B cell (primary cell): ENCODE measurements at regions not wholly inside any gene's neighbourhood (a gene's known extent, or its start where the extent isn't known, plus 50 kb on each side); places are given as distances from the start of the nearest gene placed in this dataset.

ENCODE experiments used
- ATAC-seq: fragments of 200-7000 bp; cut with Tn5 transposase; one replicate; pipeline ENCODE4 v1.10.0; 2021; ENCODE audit warnings: low read depth, mild to moderate bottlenecking, moderate number of reproducible peaks, moderate library complexity
- CTCF ChIA-PET: fragments of 350-600 bp; sonication (Branson Sonifier 250); formaldehyde crosslinking; loops from one replicate; lab custom pipeline; 2021; ENCODE audit warnings: antibody characterized with exemption, inconsistent platforms; lab: Charles Lee
- POLR2A ChIA-PET: fragments of 350-600 bp; sonication (Branson Sonifier 250); formaldehyde crosslinking; loops from one replicate; lab custom pipeline; 2021; ENCODE audit warnings: antibody characterized with exemption; lab: Charles Lee
- DNase-seq: peaks from one replicate; pipeline ENCODE4 v3.0.0; 2013
- H2AFZ ChIP-seq: 2 replicates; pipeline ENCODE4 v1.6.1; 2012; ENCODE audit warnings: mild to moderate bottlenecking, low read depth, low read length; ENCODE audit not compliant: insufficient read depth, poor library complexity, severe bottlenecking
- H3K27ac ChIP-seq, 2 donors: 1 replicate in 1 of 2; 2 replicates in 1 of 2; pipeline ENCODE4 v1.5.1; 2012 to 2013; ENCODE audit warnings: low read length in 2 of 2, mild to moderate bottlenecking in 2 of 2, moderate library complexity in 1 of 2
- H3K27me3 ChIP-seq, 4 experiments: fragments of 200-600 bp in 1 of 4; sonication (generic) in 1 of 4; replicated peaks in 1 of 4; 1 replicate in 2 of 4; 2 replicates in 2 of 4; pipeline versions ENCODE4 v1.6.1 to v1.7.0; 2013 to 2016; ENCODE audit warnings: low read length in 3 of 4, mild to moderate bottlenecking in 2 of 4, mixed read lengths in 1 of 4, moderate library complexity in 1 of 4; ENCODE audit not compliant: insufficient read depth in 4 of 4, control insufficient read depth in 3 of 4; ENCODE audit errors: control extremely low read depth in 1 of 4
- H3K36me3 ChIP-seq, 2 experiments: replicated peaks in 1 of 2; 1 replicate in 1 of 2; 2 replicates in 1 of 2; pipeline versions ENCODE4 v1.6.1 to v1.7.1; 2013; ENCODE audit warnings: low read length in 1 of 2; ENCODE audit not compliant: insufficient read depth in 2 of 2, control insufficient read depth in 1 of 2; ENCODE audit errors: control extremely low read depth in 1 of 2, extremely low read depth in 1 of 2
- H3K4me1 ChIP-seq, 2 donors: fragments of 200-600 bp in 1 of 2; sonication (generic) in 1 of 2; 1 replicate in 1 of 2; 2 replicates in 1 of 2; pipeline versions ENCODE4 v1.5.1 to v1.6.1; 2013 to 2017; ENCODE audit warnings: low read length in 2 of 2; ENCODE audit not compliant: control insufficient read depth in 2 of 2, insufficient read depth in 2 of 2
- H3K4me2 ChIP-seq: replicated peaks from 2 replicates; pipeline ENCODE3; 2012; ENCODE audit warnings: mild to moderate bottlenecking, low read depth, low read length; ENCODE audit not compliant: poor library complexity, severe bottlenecking
- H3K4me3 ChIP-seq, 5 experiments: fragments of 200-600 bp in 1 of 5; sonication (generic) in 1 of 5; 1 replicate in 3 of 5; 2 replicates in 2 of 5; pipeline versions ENCODE4 v1.5.1 to v1.7.0; 2011 to 2016; ENCODE audit warnings: low read length in 4 of 5, mild to moderate bottlenecking in 4 of 5, low read depth in 2 of 5, control low read depth in 1 of 5, moderate library complexity in 1 of 5; ENCODE audit not compliant: insufficient read depth in 1 of 5; ENCODE audit errors: control extremely low read depth in 1 of 5, extremely low read depth in 1 of 5
- H3K79me2 ChIP-seq: fragments of 200-600 bp; sonication (generic); one replicate; pipeline ENCODE4 v1.6.0; 2016; ENCODE audit warnings: low read length; ENCODE audit not compliant: control insufficient read depth, insufficient read depth
- H3K9ac ChIP-seq: fragments of 200-600 bp; sonication (generic); 2 replicates; pipeline ENCODE4 v1.6.1; 2017; ENCODE audit warnings: mild to moderate bottlenecking, low read length, moderate library complexity
- H3K9me3 ChIP-seq, 3 donors: one replicate each; pipeline versions ENCODE4 v1.6.1 to v1.7.1; 2013; ENCODE audit warnings: low read length in 2 of 3; ENCODE audit not compliant: control insufficient read depth in 2 of 3, insufficient read depth in 1 of 3; ENCODE audit errors: control extremely low read depth in 1 of 3
- H4K20me1 ChIP-seq: 2 replicates; pipeline ENCODE4 v1.6.0; 2012; ENCODE audit warnings: mild to moderate bottlenecking, low read length; ENCODE audit not compliant: insufficient read depth, control insufficient read depth, poor library complexity, severe bottlenecking
- H3K27ac Mint-ChIP-seq: one replicate; pipeline ENCODE4 v1.8.0; 2021; ENCODE audit warnings: mixed read lengths
- H3K27me3 Mint-ChIP-seq: one replicate; pipeline ENCODE4 v1.8.0; 2021; ENCODE audit warnings: mixed read lengths
- H3K4me1 Mint-ChIP-seq: one replicate; pipeline ENCODE4 v1.8.0; 2021; ENCODE audit warnings: mixed read lengths
- H3K4me3 Mint-ChIP-seq: one replicate; pipeline ENCODE4 v1.8.0; 2021; ENCODE audit warnings: mixed read lengths
- H3K9me3 Mint-ChIP-seq: one replicate; pipeline ENCODE4 v1.8.0; 2022; ENCODE audit warnings: mixed read lengths; ENCODE audit not compliant: insufficient read depth
- EZH2 ChIP-seq: IDR thresholded peaks from 2 replicates; pipeline ENCODE4 v1.6.1; 2012; ENCODE audit warnings: borderline replicate concordance, low read depth, mild to moderate bottlenecking, moderate library complexity, low read length; ENCODE audit not compliant: insufficient read depth, poor library complexity, severe bottlenecking
- WGBS: methylation state at CpG from one replicate; pipeline ENCODE4 v1.1.5; 2013; ENCODE audit warnings: missing lambda C conversion rate; ENCODE audit not compliant: insufficient coverage; 5-methylcytosine and 5-hydroxymethylcytosine counted together
- intact Hi-C: fragments of 100-400 bp; cut with micrococcal nuclease; formaldehyde crosslinking; loops from one replicate; pipeline ENCODE4 v1.10.0; 2022
- TF ChIP-seq, protein P1 (sequence below): fragments of 200-600 bp; IDR thresholded peaks from one replicate; pipeline ENCODE4 v1.8.0; 2022; ENCODE audit warnings: antibody characterized with exemption, mild to moderate bottlenecking

DNA sequence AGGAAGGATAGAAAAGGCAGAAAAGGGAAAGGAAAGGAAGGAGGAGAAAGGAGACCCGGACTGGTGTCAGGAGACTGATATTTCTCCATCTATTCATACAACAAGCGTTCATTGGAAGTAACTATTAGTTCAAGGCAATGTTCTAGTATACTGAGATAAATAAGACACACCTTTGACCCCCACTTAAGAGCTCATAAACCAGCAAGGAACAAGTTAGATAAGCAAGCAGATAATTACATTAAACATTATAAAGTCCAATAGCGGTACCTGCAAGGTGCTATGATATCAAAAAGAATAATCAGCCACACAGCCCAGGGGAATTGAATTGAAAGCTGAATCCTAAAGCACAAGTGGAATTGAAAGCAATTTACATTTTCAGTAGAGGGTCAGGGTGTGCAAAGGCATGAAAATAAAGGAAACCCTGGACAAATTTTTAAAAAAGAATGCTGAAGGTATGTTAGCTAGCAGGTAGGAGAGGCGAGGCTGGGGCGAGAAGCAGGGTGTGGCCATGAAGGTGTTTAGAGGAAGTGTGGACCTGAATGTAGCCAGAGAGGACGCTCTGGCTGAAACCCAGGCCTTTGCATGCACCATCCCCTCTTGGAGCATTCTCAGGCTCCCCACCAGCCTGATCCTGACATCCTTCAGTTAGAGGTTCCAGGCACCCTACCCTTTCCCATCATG is 200.0 kb downstream of the SETD4 start:
- DNase-seq (no peak), ATAC-seq (no peak)
- H3K36me3 ChIP-seq = no peaks in the 10 kb centered on the region
- Mint-ChIP-seq H3K4me3 (no peak overlapping the region), H3K9me3 (no peaks in the 10 kb centered on the region), H3K4me1 (no peaks in the 10 kb centered on the region), H3K27me3 (peaks cover 39% of the 10 kb centered on the region), H3K27ac (no peak overlapping the region)
- no peak overlapping the region for H3K4me2 ChIP-seq
- ChIA-PET CTCF (interaction anchor here (0.8 to 1.1 kb wide), 2 partner anchors 20 to 185 kb away, joined by 3 read pairs; no protein-coding TSS in a partner anchor), POLR2A (no interaction called here)
- H3K4me1 ChIP-seq = no peaks in the 10 kb centered on the region
- intact Hi-C loops = no loop called here
- WGBS = 90% methylated on average over 3 of the region's 6 CpGs
- H3K9me3 ChIP-seq = no peaks in the 10 kb centered on the region
- no peak overlapping the region for H2AFZ ChIP-seq
- no peaks in the 10 kb centered on the region for H3K79me2 ChIP-seq
- H4K20me1 ChIP-seq = no peaks in the 10 kb centered on the region
- TF ChIP-seq, protein P1, sequence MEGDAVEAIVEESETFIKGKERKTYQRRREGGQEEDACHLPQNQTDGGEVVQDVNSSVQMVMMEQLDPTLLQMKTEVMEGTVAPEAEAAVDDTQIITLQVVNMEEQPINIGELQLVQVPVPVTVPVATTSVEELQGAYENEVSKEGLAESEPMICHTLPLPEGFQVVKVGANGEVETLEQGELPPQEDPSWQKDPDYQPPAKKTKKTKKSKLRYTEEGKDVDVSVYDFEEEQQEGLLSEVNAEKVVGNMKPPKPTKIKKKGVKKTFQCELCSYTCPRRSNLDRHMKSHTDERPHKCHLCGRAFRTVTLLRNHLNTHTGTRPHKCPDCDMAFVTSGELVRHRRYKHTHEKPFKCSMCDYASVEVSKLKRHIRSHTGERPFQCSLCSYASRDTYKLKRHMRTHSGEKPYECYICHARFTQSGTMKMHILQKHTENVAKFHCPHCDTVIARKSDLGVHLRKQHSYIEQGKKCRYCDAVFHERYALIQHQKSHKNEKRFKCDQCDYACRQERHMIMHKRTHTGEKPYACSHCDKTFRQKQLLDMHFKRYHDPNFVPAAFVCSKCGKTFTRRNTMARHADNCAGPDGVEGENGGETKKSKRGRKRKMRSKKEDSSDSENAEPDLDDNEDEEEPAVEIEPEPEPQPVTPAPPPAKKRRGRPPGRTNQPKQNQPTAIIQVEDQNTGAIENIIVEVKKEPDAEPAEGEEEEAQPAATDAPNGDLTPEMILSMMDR = no peak
- no peak for TF ChIP-seq EZH2
- no peak overlapping the region for H3K9ac ChIP-seq
- H3K4me3 ChIP-seq = no peak overlapping the region
- no peak overlapping the region for H3K27ac ChIP-seq
- peaks cover 0 to 11% (median 1%) of the 10 kb centered on the region in 4 experiments for H3K27me3 ChIP-seq

DNA sequence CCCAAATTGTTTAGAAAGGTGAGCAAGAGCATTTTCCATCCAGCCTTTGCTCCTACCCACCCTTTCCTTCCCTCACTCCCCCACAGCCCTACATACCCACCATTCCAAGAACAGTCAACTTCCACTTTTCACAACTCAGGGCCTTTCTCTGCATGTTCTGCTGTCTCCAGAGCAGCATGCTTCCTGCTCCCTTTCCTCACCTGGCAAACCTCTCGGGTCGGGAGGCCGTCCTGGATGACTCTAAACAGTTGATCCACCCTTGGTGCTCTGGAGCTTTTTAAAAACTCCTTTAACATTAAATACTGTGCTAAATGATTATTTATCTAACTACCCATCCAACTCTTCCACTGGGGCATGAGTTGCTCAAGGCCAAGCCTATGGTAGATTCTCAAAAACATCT is 200.6 kb downstream of the SETD4 start:
- no peak overlapping the region for H3K4me2 ChIP-seq
- H3K27me3 Mint-ChIP-seq = peaks cover 38% of the 10 kb centered on the region
- H3K4me1 ChIP-seq = no peaks in the 10 kb centered on the region
- DNase-seq = no peak
- CTCF ChIA-PET = interaction anchor here (0.8 to 1.1 kb wide), 2 partner anchors 20 to 185 kb away, joined by 3 read pairs; no protein-coding TSS in a partner anchor
- no peak for TF ChIP-seq EZH2
- TF ChIP-seq, protein P1 = no peak
- H3K4me3 Mint-ChIP-seq = no peak overlapping the region
- H2AFZ ChIP-seq = no peak overlapping the region
- no peak for ATAC-seq
- no peak overlapping the region for H3K27ac ChIP-seq
- intact Hi-C loops = no loop called here
- no peaks in the 10 kb centered on the region for H3K36me3 ChIP-seq
- H4K20me1 ChIP-seq = no peaks in the 10 kb centered on the region
- H3K27me3 ChIP-seq = peaks cover 0 to 11% (median 1%) of the 10 kb centered on the region in 4 experiments
- H3K4me3 ChIP-seq = no peak overlapping the region
- POLR2A ChIA-PET = no interaction called here
- WGBS = no CpG with 5 or more reads among the region's 3 CpGs
- H3K4me1 Mint-ChIP-seq = no peaks in the 10 kb centered on the region
- H3K79me2 ChIP-seq = no peaks in the 10 kb centered on the region
- no peak overlapping the region for H3K27ac Mint-ChIP-seq
- H3K9me3 Mint-ChIP-seq = no peaks in the 10 kb centered on the region
- H3K9me3 ChIP-seq = no peaks in the 10 kb centered on the region
- no peak overlapping the region for H3K9ac ChIP-seq
